ENCODE measurements at regions not wholly inside any gene's neighbourhood (a gene's known extent, or its start where the extent isn't known, plus 50 kb on each side); places are given as distances from the start of the nearest gene placed in this dataset.

- DNase-seq = no peak
These were observed 64.9 kb downstream of the MCFD2 start for GRCh38 chr2:46850742-46851141.

- no peak for DNase-seq
These were observed 65.7 kb downstream of the MCFD2 start for GRCh38 chr2:46849721-46850556.

- no peak for DNase-seq
These were observed 66.4 kb downstream of the MCFD2 start for GRCh38 chr2:46849046-46849715.

- DNase-seq = no peak
These were observed 67.2 kb downstream of the MCFD2 start for GRCh38 chr2:46848447-46848846.

- no peak for DNase-seq
These were observed 67.7 kb downstream of the MCFD2 start for GRCh38 chr2:46847726-46848412.

- peak in 47 of 58 donors; percentile 4 to 70 (median 36) for DNase-seq
These were observed 68.4 kb downstream of the MCFD2 start for GRCh38 chr2:46847185-46847710.

- no peak for DNase-seq
These were observed 69.1 kb downstream of the MCFD2 start for GRCh38 chr2:46846536-46846935.

GRCh38 chr2:46845542-46846486 lies 69.8 kb downstream of the MCFD2 start:
- no peak for DNase-seq

GRCh38 chr2:46844443-46844842 lies 71.2 kb downstream of the MCFD2 start:
- no peak for DNase-seq

GRCh38 chr2:46844034-46844433 lies 71.6 kb downstream of the MCFD2 start:
- no peak for DNase-seq

GRCh38 chr2:46843316-46843715 lies 72.3 kb downstream of the MCFD2 start:
- no peak for DNase-seq

GRCh38 chr2:46842876-46843275 lies 72.7 kb downstream of the MCFD2 start:
- DNase-seq = no peak

- no peak for DNase-seq
These were observed 74.0 kb downstream of the MCFD2 start for GRCh38 chr2:46841621-46842020.

GRCh38 chr2:46839045-46839444 lies 76.6 kb downstream of the MCFD2 start:
- no peak for DNase-seq

- no peak for DNase-seq
These were observed 77.9 kb downstream of the MCFD2 start for GRCh38 chr2:46837704-46838103.

GRCh38 chr2:46837112-46837454 lies 78.5 kb downstream of the MCFD2 start:
- DNase-seq = no peak

GRCh38 chr2:46836295-46837111 lies 79.1 kb downstream of the MCFD2 start:
- peak in 7 of 58 donors; percentile 9 to 26 (median 15) for DNase-seq

GRCh38 chr2:46835520-46835919 lies 80.1 kb downstream of the MCFD2 start:
- DNase-seq = no peak

GRCh38 chr2:46832543-46832942 lies 83.1 kb downstream of the MCFD2 start:
- no peak for DNase-seq

- DNase-seq = no peak
These were observed 83.7 kb downstream of the MCFD2 start for GRCh38 chr2:46831869-46832265.
